ENCODE measurements at regions not wholly inside any gene's neighbourhood (a gene's known extent, or its start where the extent isn't known, plus 50 kb on each side); places are given as distances from the start of the nearest gene placed in this dataset.

GRCh38 chr14:50014809-50015430 is 101.5 kb downstream of the VCPKMT start:
- H3K27me3 Mint-ChIP-seq: no peaks in the 10 kb centered on the region
- peaks cover 26% of the 10 kb centered on the region for H3K36me3 Mint-ChIP-seq
- H3K27ac Mint-ChIP-seq: peak overlapping the region; percentile 61
- no peak overlapping the region for H3K4me3 Mint-ChIP-seq
- H3K9me3 Mint-ChIP-seq: peaks cover 3% of the 10 kb centered on the region
- ATAC-seq: no peak
- H3K4me1 Mint-ChIP-seq: peaks cover 49% of the 10 kb centered on the region

- Mint-ChIP-seq H3K27me3 (no peaks in the 10 kb centered on the region), H3K9me3 (peaks cover 3% of the 10 kb centered on the region), H3K4me1 (peaks cover 45% of the 10 kb centered on the region), H3K36me3 (peaks cover 28% of the 10 kb centered on the region), H3K4me3 (no peak overlapping the region), H3K27ac (peak overlapping the region; percentile 61)
- ATAC-seq: no peak
Observed at GRCh38 chr14:50015716-50016115, 100.7 kb downstream of the VCPKMT start.

GRCh38 chr14:50018201-50018932 is 98.0 kb downstream of the VCPKMT start:
- Mint-ChIP-seq H3K36me3 (peaks cover 29% of the 10 kb centered on the region), H3K4me1 (peaks cover 46% of the 10 kb centered on the region), H3K27me3 (no peaks in the 10 kb centered on the region), H3K4me3 (no peak overlapping the region), H3K27ac (no peak overlapping the region), H3K9me3 (peaks cover 3% of the 10 kb centered on the region)
- no peak for ATAC-seq

- Mint-ChIP-seq H3K27ac (no peak overlapping the region), H3K9me3 (peaks cover 3% of the 10 kb centered on the region), H3K27me3 (no peaks in the 10 kb centered on the region), H3K36me3 (peaks cover 32% of the 10 kb centered on the region), H3K4me1 (peaks cover 46% of the 10 kb centered on the region), H3K4me3 (no peak overlapping the region)
- no peak for ATAC-seq
Observed at GRCh38 chr14:50018933-50019210, 97.5 kb downstream of the VCPKMT start.

GRCh38 chr14:50020184-50020583 is 96.2 kb downstream of the VCPKMT start:
- H3K9me3 Mint-ChIP-seq: peaks cover 3% of the 10 kb centered on the region
- ATAC-seq: no peak
- H3K4me1 Mint-ChIP-seq: peaks cover 37% of the 10 kb centered on the region
- H3K4me3 Mint-ChIP-seq: no peak overlapping the region
- H3K36me3 Mint-ChIP-seq: peaks cover 27% of the 10 kb centered on the region
- H3K27ac Mint-ChIP-seq: no peak overlapping the region
- H3K27me3 Mint-ChIP-seq: no peaks in the 10 kb centered on the region

- peaks cover 31% of the 10 kb centered on the region for H3K4me1 Mint-ChIP-seq
- no peaks in the 10 kb centered on the region for H3K27me3 Mint-ChIP-seq
- H3K4me3 Mint-ChIP-seq: no peak overlapping the region
- H3K36me3 Mint-ChIP-seq: peaks cover 33% of the 10 kb centered on the region
- peak overlapping the region; percentile 58 for H3K27ac Mint-ChIP-seq
- ATAC-seq: no peak
- peaks cover 6% of the 10 kb centered on the region for H3K9me3 Mint-ChIP-seq
Observed at GRCh38 chr14:50020799-50021198, 95.6 kb downstream of the VCPKMT start.

- ATAC-seq: no peak
- Mint-ChIP-seq H3K9me3 (peaks cover 7% of the 10 kb centered on the region), H3K4me3 (no peak overlapping the region), H3K27me3 (no peaks in the 10 kb centered on the region), H3K27ac (peak overlapping the region; percentile 58), H3K4me1 (peaks cover 24% of the 10 kb centered on the region), H3K36me3 (peaks cover 35% of the 10 kb centered on the region)
Observed at GRCh38 chr14:50021261-50022031, 94.9 kb downstream of the VCPKMT start.

GRCh38 chr14:50022661-50023060 is 93.7 kb downstream of the VCPKMT start:
- Mint-ChIP-seq H3K9me3 (peaks cover 7% of the 10 kb centered on the region), H3K36me3 (peaks cover 42% of the 10 kb centered on the region), H3K27me3 (no peaks in the 10 kb centered on the region), H3K4me3 (no peak overlapping the region), H3K27ac (no peak overlapping the region), H3K4me1 (peaks cover 23% of the 10 kb centered on the region)
- no peak for ATAC-seq

GRCh38 chr14:50023671-50024490 is 92.5 kb downstream of the VCPKMT start:
- no peak for ATAC-seq
- no peaks in the 10 kb centered on the region for H3K27me3 Mint-ChIP-seq
- peaks cover 28% of the 10 kb centered on the region for H3K4me1 Mint-ChIP-seq
- H3K36me3 Mint-ChIP-seq: peaks cover 50% of the 10 kb centered on the region
- H3K27ac Mint-ChIP-seq: peak overlapping the region; percentile 29
- no peak overlapping the region for H3K4me3 Mint-ChIP-seq
- H3K9me3 Mint-ChIP-seq: peaks cover 7% of the 10 kb centered on the region

GRCh38 chr14:50025073-50025472 is 91.3 kb downstream of the VCPKMT start:
- Mint-ChIP-seq H3K27me3 (no peaks in the 10 kb centered on the region), H3K4me3 (no peak overlapping the region), H3K4me1 (peaks cover 23% of the 10 kb centered on the region), H3K27ac (no peak overlapping the region), H3K9me3 (peaks cover 4% of the 10 kb centered on the region), H3K36me3 (peaks cover 48% of the 10 kb centered on the region)
- ATAC-seq: no peak

GRCh38 chr14:50025776-50026175 is 90.6 kb downstream of the VCPKMT start:
- H3K9me3 Mint-ChIP-seq: peaks cover 4% of the 10 kb centered on the region
- no peak for ATAC-seq
- no peak overlapping the region for H3K27ac Mint-ChIP-seq
- H3K4me1 Mint-ChIP-seq: peaks cover 21% of the 10 kb centered on the region
- H3K4me3 Mint-ChIP-seq: no peak overlapping the region
- H3K36me3 Mint-ChIP-seq: peaks cover 42% of the 10 kb centered on the region
- no peaks in the 10 kb centered on the region for H3K27me3 Mint-ChIP-seq

GRCh38 chr14:50026396-50026795 is 90.0 kb downstream of the VCPKMT start:
- Mint-ChIP-seq H3K4me3 (no peak overlapping the region), H3K36me3 (peaks cover 45% of the 10 kb centered on the region), H3K27ac (no peak overlapping the region), H3K27me3 (no peaks in the 10 kb centered on the region), H3K4me1 (peaks cover 20% of the 10 kb centered on the region), H3K9me3 (peaks cover 4% of the 10 kb centered on the region)
- no peak for ATAC-seq

GRCh38 chr14:50027816-50028215 is 88.6 kb downstream of the VCPKMT start:
- no peak for ATAC-seq
- H3K36me3 Mint-ChIP-seq: peaks cover 46% of the 10 kb centered on the region
- peaks cover 17% of the 10 kb centered on the region for H3K4me1 Mint-ChIP-seq
- H3K27me3 Mint-ChIP-seq: no peaks in the 10 kb centered on the region
- no peak overlapping the region for H3K4me3 Mint-ChIP-seq
- no peak overlapping the region for H3K27ac Mint-ChIP-seq
- peaks cover 4% of the 10 kb centered on the region for H3K9me3 Mint-ChIP-seq

- Mint-ChIP-seq H3K9me3 (peaks cover 4% of the 10 kb centered on the region), H3K36me3 (peaks cover 43% of the 10 kb centered on the region), H3K27me3 (no peaks in the 10 kb centered on the region), H3K27ac (no peak overlapping the region), H3K4me3 (no peak overlapping the region), H3K4me1 (peaks cover 13% of the 10 kb centered on the region)
- ATAC-seq: no peak
Observed at GRCh38 chr14:50028458-50028857, 87.9 kb downstream of the VCPKMT start.

- Mint-ChIP-seq H3K36me3 (peaks cover 48% of the 10 kb centered on the region), H3K27me3 (no peaks in the 10 kb centered on the region), H3K4me1 (peaks cover 11% of the 10 kb centered on the region), H3K4me3 (no peak overlapping the region), H3K27ac (no peak overlapping the region), H3K9me3 (peaks cover 4% of the 10 kb centered on the region)
- ATAC-seq: no peak
Observed at GRCh38 chr14:50030036-50030435, 86.3 kb downstream of the VCPKMT start.
